ENCODE measurements at regions not wholly inside any gene's neighbourhood (a gene's known extent, or its start where the extent isn't known, plus 50 kb on each side); places are given as distances from the start of the nearest gene placed in this dataset.

- H4K20me1 ChIP-seq (ENCODE audit: control insufficient read depth, extremely low read depth, insufficient read depth, low read length), result no peaks in the 10 kb centered on the region
- H3K9me3 ChIP-seq (ENCODE audit: control insufficient read depth, insufficient read depth, low read depth, low read length), result no peaks in the 10 kb centered on the region
- H3K4me1 ChIP-seq (ENCODE audit: control insufficient read depth, extremely low read depth, insufficient read depth, low read length), result peaks cover 6% of the 10 kb centered on the region
- H3K27ac ChIP-seq (ENCODE audit: insufficient read depth, low read length), result no peak overlapping the region
- no peaks in the 10 kb centered on the region for H3K36me3 ChIP-seq (ENCODE audit: control insufficient read depth, insufficient read depth, low read length)
- H3K4me2 ChIP-seq (ENCODE audit: extremely low read depth, insufficient read depth, low read length), result no peak overlapping the region
- no peak overlapping the region for H2AFZ ChIP-seq (ENCODE audit: low read length)
- no peak overlapping the region for H3K9ac ChIP-seq (ENCODE audit: insufficient read depth, low read length)
- TF ChIP-seq EZH2 (IDR thresholded peaks at IDR 0.05; ENCODE audit: low read length, missing control alignments) (no peak), CTCF (conservative IDR thresholded peaks at IDR 0.05 in 1 of 2, IDR thresholded peaks at IDR 0.05 in 1 of 2; ENCODE audit: low read depth in 1 of 2, low read length in 2 of 2) (no peak)
- no peaks in the 10 kb centered on the region for H3K27me3 ChIP-seq (ENCODE audit: control insufficient read depth, insufficient read depth, low read length)
- no peaks in the 10 kb centered on the region for H3K79me2 ChIP-seq (ENCODE audit: control insufficient read depth, insufficient read depth, low read length)
- H3K4me3 ChIP-seq (replicated peaks in 1 of 4; ENCODE audit: control extremely low read depth in 1 of 4, insufficient read depth in 1 of 4, low read depth in 3 of 4, low read length in 4 of 4), result no peak overlapping the region
- DNase-seq (ENCODE audit: low read depth in 2 of 2), result peak in 1 of 2 donors; percentile 17
These were observed 115.9 kb upstream of the NAA20 start for GRCh38 chr20:19901226-19901625.

GRCh38 chr20:19903168-19903811 is 113.9 kb upstream of the NAA20 start:
- Histone ChIP-seq H3K9me3 (ENCODE audit: control insufficient read depth, insufficient read depth, low read depth, low read length) (no peaks in the 10 kb centered on the region), H3K9ac (ENCODE audit: insufficient read depth, low read length) (no peak overlapping the region), H3K4me3 (replicated peaks in 1 of 4; ENCODE audit: control extremely low read depth in 1 of 4, insufficient read depth in 1 of 4, low read depth in 3 of 4, low read length in 4 of 4) (no peak overlapping the region), H3K36me3 (ENCODE audit: control insufficient read depth, insufficient read depth, low read length) (no peaks in the 10 kb centered on the region), H3K4me1 (ENCODE audit: control insufficient read depth, extremely low read depth, insufficient read depth, low read length) (peaks cover 8% of the 10 kb centered on the region), H3K27ac (ENCODE audit: insufficient read depth, low read length) (no peak overlapping the region), H3K27me3 (ENCODE audit: control insufficient read depth, insufficient read depth, low read length) (no peaks in the 10 kb centered on the region), H3K4me2 (ENCODE audit: extremely low read depth, insufficient read depth, low read length) (peak overlapping the region; percentile 62), H2AFZ (ENCODE audit: low read length) (no peak overlapping the region), H3K79me2 (ENCODE audit: control insufficient read depth, insufficient read depth, low read length) (no peaks in the 10 kb centered on the region), H4K20me1 (ENCODE audit: control insufficient read depth, extremely low read depth, insufficient read depth, low read length) (no peaks in the 10 kb centered on the region)
- TF ChIP-seq CTCF (conservative IDR thresholded peaks at IDR 0.05 in 1 of 2, IDR thresholded peaks at IDR 0.05 in 1 of 2; ENCODE audit: low read depth in 1 of 2, low read length in 2 of 2) (peak in 1 of 2 donors; percentile 53), EZH2 (IDR thresholded peaks at IDR 0.05; ENCODE audit: low read length, missing control alignments) (no peak)
- DNase-seq (ENCODE audit: low read depth in 2 of 2), result peak; percentile 20 to 84

GRCh38 chr20:19907326-19908056 is 109.7 kb upstream of the NAA20 start:
- H3K79me2 ChIP-seq (ENCODE audit: control insufficient read depth, insufficient read depth, low read length), result no peaks in the 10 kb centered on the region
- peaks cover 8% of the 10 kb centered on the region for H3K4me1 ChIP-seq (ENCODE audit: control insufficient read depth, extremely low read depth, insufficient read depth, low read length)
- no peaks in the 10 kb centered on the region for H3K27me3 ChIP-seq (ENCODE audit: control insufficient read depth, insufficient read depth, low read length)
- H4K20me1 ChIP-seq (ENCODE audit: control insufficient read depth, extremely low read depth, insufficient read depth, low read length), result no peaks in the 10 kb centered on the region
- H2AFZ ChIP-seq (ENCODE audit: low read length), result no peak overlapping the region
- no peak for DNase-seq (ENCODE audit: low read depth in 2 of 2)
- no peak overlapping the region for H3K4me2 ChIP-seq (ENCODE audit: extremely low read depth, insufficient read depth, low read length)
- H3K9me3 ChIP-seq (ENCODE audit: control insufficient read depth, insufficient read depth, low read depth, low read length), result no peaks in the 10 kb centered on the region
- H3K27ac ChIP-seq (ENCODE audit: insufficient read depth, low read length), result no peak overlapping the region
- no peak overlapping the region for H3K4me3 ChIP-seq (replicated peaks in 1 of 4; ENCODE audit: control extremely low read depth in 1 of 4, insufficient read depth in 1 of 4, low read depth in 3 of 4, low read length in 4 of 4)
- no peaks in the 10 kb centered on the region for H3K36me3 ChIP-seq (ENCODE audit: control insufficient read depth, insufficient read depth, low read length)
- TF ChIP-seq CTCF (conservative IDR thresholded peaks at IDR 0.05 in 1 of 2, IDR thresholded peaks at IDR 0.05 in 1 of 2; ENCODE audit: low read depth in 1 of 2, low read length in 2 of 2), result no peak
- TF ChIP-seq EZH2 (IDR thresholded peaks at IDR 0.05; ENCODE audit: low read length, missing control alignments), result no peak
- no peak overlapping the region for H3K9ac ChIP-seq (ENCODE audit: insufficient read depth, low read length)
